Spinal cord (tissue), 9 donors: ENCODE measurements at regions not wholly inside any gene's neighbourhood (a gene's known extent, or its start where the extent isn't known, plus 50 kb on each side); places are given as distances from the start of the nearest gene placed in this dataset.

Source experiments
- DNase-seq, 6 donors: peaks; one replicate each; pipeline versions ENCODE4 v3.0.0 to v3.0.0-alpha.2; 2013 to 2015; ENCODE audit warnings: low spot score in 6 of 6, low read depth in 4 of 6
- H3K27ac ChIP-seq: one replicate; pipeline ENCODE4 v1.5.1; 2013; ENCODE audit warnings: low read depth, low read length, control low read depth
- H3K27me3 ChIP-seq: one replicate; pipeline ENCODE4 v1.6.1; 2013; ENCODE audit warnings: low read length; ENCODE audit not compliant: control insufficient read depth, insufficient read depth
- H3K36me3 ChIP-seq: one replicate; pipeline ENCODE4 v1.6.1; 2013; ENCODE audit warnings: low read length; ENCODE audit not compliant: control insufficient read depth, insufficient read depth
- H3K4me1 ChIP-seq: one replicate; pipeline ENCODE4 v1.6.1; 2013; ENCODE audit warnings: low read length; ENCODE audit not compliant: control insufficient read depth, insufficient read depth
- H3K4me3 ChIP-seq: one replicate; pipeline ENCODE4 v1.5.1; 2013; ENCODE audit warnings: low read depth, low read length, control low read depth
- H3K9me3 ChIP-seq: one replicate; pipeline ENCODE4 v1.6.1; 2013; ENCODE audit warnings: low read length; ENCODE audit not compliant: control insufficient read depth, insufficient read depth
- WGBS: methylation state at CpG from one replicate; pipeline ENCODE4 v1.1.5; 2013; ENCODE audit warnings: missing lambda C conversion rate; ENCODE audit not compliant: insufficient coverage; 5-methylcytosine and 5-hydroxymethylcytosine counted together
- donor health status: healthy.

- DNase-seq = peak; percentile 61 to 94 (median 76)
- Histone ChIP-seq H3K9me3 (no peaks in the 10 kb centered on the region), H3K4me1 (peaks cover 60% of the 10 kb centered on the region), H3K27ac (peak overlapping the region; percentile 67), H3K27me3 (peaks cover 27% of the 10 kb centered on the region), H3K36me3 (no peaks in the 10 kb centered on the region), H3K4me3 (no peak overlapping the region)
- WGBS = 12% methylated on average over 7 of the region's 14 CpGs
Observed at GRCh38 chr2:121075006-121075551, 209.9 kb downstream of the TFCP2L1 start.

- peak overlapping the region; percentile 67 for H3K27ac ChIP-seq
- no peaks in the 10 kb centered on the region for H3K9me3 ChIP-seq
- H3K4me1 ChIP-seq = peaks cover 55% of the 10 kb centered on the region
- no peaks in the 10 kb centered on the region for H3K36me3 ChIP-seq
- peaks cover 27% of the 10 kb centered on the region for H3K27me3 ChIP-seq
- DNase-seq = peak in 5 of 6 donors; percentile 48 to 90 (median 60)
- no peak overlapping the region for H3K4me3 ChIP-seq
- WGBS = 7% methylated on average over 13 of the region's 19 CpGs
Observed at GRCh38 chr2:121075641-121076497, 209.1 kb downstream of the TFCP2L1 start.

DNA sequence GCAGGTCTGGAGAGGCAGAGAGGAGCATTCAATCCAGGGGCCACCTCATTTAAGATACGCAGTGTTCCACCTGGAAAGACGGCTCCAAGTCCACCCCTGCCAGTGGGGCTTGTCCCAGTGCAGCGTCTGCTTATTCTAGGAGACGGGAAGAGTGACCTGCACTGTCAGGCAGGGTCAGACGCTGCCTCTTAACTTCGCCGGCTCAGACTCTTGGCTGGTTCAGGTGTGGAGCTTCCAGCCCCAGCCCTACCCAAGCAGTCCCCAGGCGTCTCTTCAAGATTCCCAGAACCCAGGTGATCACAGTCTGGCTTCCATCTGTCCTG lies 208.5 kb downstream of the TFCP2L1 start:
- Histone ChIP-seq H3K4me1 (peaks cover 49% of the 10 kb centered on the region), H3K27me3 (peaks cover 27% of the 10 kb centered on the region), H3K9me3 (no peaks in the 10 kb centered on the region), H3K36me3 (no peaks in the 10 kb centered on the region), H3K4me3 (no peak overlapping the region), H3K27ac (no peak overlapping the region)
- 40% methylated on average over 8 of the region's 8 CpGs for WGBS
- DNase-seq = no peak

DNA sequence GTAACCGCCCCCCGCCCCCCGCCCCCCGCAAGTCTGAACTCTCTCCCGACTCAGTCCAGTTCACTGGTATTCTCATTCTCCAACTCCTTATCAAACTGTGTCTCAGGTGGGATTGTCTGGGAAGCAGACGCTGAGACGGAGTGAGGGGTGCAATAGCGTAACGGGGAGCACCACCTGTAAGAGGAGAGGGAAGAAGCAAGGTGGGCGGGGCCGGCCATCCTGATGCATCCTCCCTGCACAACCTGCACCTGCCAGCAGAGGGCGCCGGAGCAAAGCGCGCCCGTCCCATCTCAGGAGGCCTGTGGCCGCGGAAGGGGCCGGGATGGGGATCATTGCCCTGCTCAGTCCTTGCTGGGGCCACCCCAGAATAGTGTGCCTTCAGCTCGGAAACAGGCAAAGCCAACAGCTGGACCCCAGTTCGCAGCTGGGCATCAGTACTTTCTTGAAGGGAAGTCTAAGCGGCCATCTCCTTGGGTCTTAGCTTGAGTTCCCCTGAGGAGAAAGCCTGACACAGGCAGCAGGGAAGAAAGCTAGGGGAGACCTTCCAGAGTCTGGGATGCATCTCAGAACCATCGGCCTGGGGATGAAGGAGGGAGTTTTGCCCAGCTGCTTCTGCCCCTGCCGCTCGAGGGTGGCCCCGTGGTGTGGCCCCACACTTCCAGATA lies 208.0 kb downstream of the TFCP2L1 start:
- H3K27me3 ChIP-seq = peaks cover 29% of the 10 kb centered on the region
- no peak for DNase-seq
- no peak overlapping the region for H3K4me3 ChIP-seq
- no peak overlapping the region for H3K27ac ChIP-seq
- H3K36me3 ChIP-seq = no peaks in the 10 kb centered on the region
- H3K4me1 ChIP-seq = peaks cover 49% of the 10 kb centered on the region
- WGBS = 41% methylated on average over 20 of the region's 26 CpGs
- no peaks in the 10 kb centered on the region for H3K9me3 ChIP-seq

- Histone ChIP-seq H3K4me3 (no peak overlapping the region), H3K27me3 (peaks cover 32% of the 10 kb centered on the region), H3K4me1 (peaks cover 49% of the 10 kb centered on the region)
Observed at GRCh38 chr2:121078899-121079298, 206.1 kb downstream of the TFCP2L1 start.

GRCh38 chr2:121080013-121080772 lies 204.8 kb downstream of the TFCP2L1 start:
- no peaks in the 10 kb centered on the region for H3K36me3 ChIP-seq
- DNase-seq = peak; percentile 62 to 93 (median 73)
- no peak overlapping the region for H3K27ac ChIP-seq
- no peak overlapping the region for H3K4me3 ChIP-seq
- WGBS = 48% methylated on average over 4 of the region's 8 CpGs
- H3K4me1 ChIP-seq = peaks cover 39% of the 10 kb centered on the region
- H3K9me3 ChIP-seq = no peaks in the 10 kb centered on the region
- H3K27me3 ChIP-seq = peaks cover 26% of the 10 kb centered on the region

More at GRCh38 chr2:121078899-121079298, 206.1 kb downstream of the TFCP2L1 start:
- H3K9me3 ChIP-seq = no peaks in the 10 kb centered on the region
- WGBS = no CpG with 5 or more reads among the region's 7 CpGs
- no peak overlapping the region for H3K27ac ChIP-seq
- no peaks in the 10 kb centered on the region for H3K36me3 ChIP-seq
- peak in 2 of 6 donors; percentile 60 to 62 for DNase-seq

DNA sequence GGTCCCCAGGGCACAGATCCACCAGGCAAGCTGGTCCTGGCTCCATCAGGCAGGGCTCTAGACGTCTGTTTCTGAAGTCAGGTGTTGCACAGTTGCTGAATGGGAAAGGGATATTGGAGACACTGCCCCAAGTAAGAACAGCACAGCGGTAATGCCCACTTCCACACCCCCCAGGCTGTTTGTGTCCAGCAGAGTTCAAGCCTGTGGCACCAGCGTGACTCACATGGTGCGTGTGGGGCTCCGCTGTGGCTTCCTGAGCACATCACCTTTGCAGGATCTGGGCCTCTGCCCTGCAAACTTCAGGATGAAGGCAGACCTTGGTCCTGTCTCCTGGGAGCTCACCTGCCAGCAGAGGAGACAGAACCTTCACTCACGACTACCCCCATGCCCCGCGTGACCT lies 203.3 kb downstream of the TFCP2L1 start:
- H3K27me3 ChIP-seq = peaks cover 15% of the 10 kb centered on the region
- H3K4me1 ChIP-seq = peaks cover 32% of the 10 kb centered on the region
- H3K9me3 ChIP-seq = no peaks in the 10 kb centered on the region
- no peak overlapping the region for H3K4me3 ChIP-seq
- no peak for DNase-seq
- no peaks in the 10 kb centered on the region for H3K36me3 ChIP-seq
- H3K27ac ChIP-seq = no peak overlapping the region
- 89% methylated on average over 8 of the region's 8 CpGs for WGBS

- Histone ChIP-seq H3K9me3 (no peaks in the 10 kb centered on the region), H3K27me3 (peaks cover 11% of the 10 kb centered on the region), H3K4me3 (no peak overlapping the region), H3K27ac (no peak overlapping the region), H3K4me1 (peaks cover 27% of the 10 kb centered on the region), H3K36me3 (no peaks in the 10 kb centered on the region)
- WGBS = 50% methylated on average over 1 of the region's 1 CpG
- no peak for DNase-seq
Observed at GRCh38 chr2:121082191-121082590, 202.8 kb downstream of the TFCP2L1 start.

- H3K36me3 ChIP-seq = no peaks in the 10 kb centered on the region
- peaks cover 9% of the 10 kb centered on the region for H3K27me3 ChIP-seq
- WGBS = 51% methylated on average over 7 of the region's 15 CpGs
- DNase-seq = peak in 1 of 6 donors; percentile 67
- H3K9me3 ChIP-seq = no peaks in the 10 kb centered on the region
- H3K4me3 ChIP-seq = no peak overlapping the region
- H3K27ac ChIP-seq = no peak overlapping the region
- H3K4me1 ChIP-seq = peaks cover 23% of the 10 kb centered on the region
Observed at GRCh38 chr2:121084130-121084680, 200.8 kb downstream of the TFCP2L1 start.
